ENCODE measurements at regions not wholly inside any gene's neighbourhood (a gene's known extent, or its start where the extent isn't known, plus 50 kb on each side); places are given as distances from the start of the nearest gene placed in this dataset.
"Not testable (repeated sequence)": the region's sequence is repeated elsewhere in the genome, so short reads cannot be mapped to it uniquely, and the experiment has no call there.

GRCh38 chr2:53500181-53500580, 267.4 kb upstream of the CHAC2 start:
- no peak overlapping the region for H3K4me3 ChIP-seq (ENCODE audit: low read length)
- H3K36me3 ChIP-seq (ENCODE audit: control insufficient read depth, insufficient read depth, low read length), result no peaks in the 10 kb centered on the region
- no CpG with 5 or more reads among the region's 4 CpGs for WGBS (ENCODE audit: insufficient coverage)
- DNase-seq, result no peak
- H3K27ac ChIP-seq (ENCODE audit: low read length), result no peak overlapping the region
- H3K9me3 ChIP-seq (replicated peaks; ENCODE audit: control insufficient read depth, low read depth, low read length), result no peaks in the 10 kb centered on the region
- H3K27me3 ChIP-seq (ENCODE audit: control insufficient read depth, insufficient read depth, low read length), result no peaks in the 10 kb centered on the region
- H3K4me1 ChIP-seq (ENCODE audit: control insufficient read depth, insufficient read depth, low read length), result no peaks in the 10 kb centered on the region

GRCh38 chr2:53498210-53498609, 269.4 kb upstream of the CHAC2 start:
- H3K4me1 ChIP-seq (ENCODE audit: control insufficient read depth, insufficient read depth, low read length), result no peaks in the 10 kb centered on the region
- H3K27me3 ChIP-seq (ENCODE audit: control insufficient read depth, insufficient read depth, low read length), result no peaks in the 10 kb centered on the region
- no peaks in the 10 kb centered on the region for H3K36me3 ChIP-seq (ENCODE audit: control insufficient read depth, insufficient read depth, low read length)
- no peak overlapping the region for H3K27ac ChIP-seq (ENCODE audit: low read length)
- no peak for DNase-seq
- H3K4me3 ChIP-seq (ENCODE audit: low read length), result no peak overlapping the region
- H3K9me3 ChIP-seq (replicated peaks; ENCODE audit: control insufficient read depth, low read depth, low read length), result no peaks in the 10 kb centered on the region
- WGBS (ENCODE audit: insufficient coverage), result no CpG with 5 or more reads among the region's 1 CpG

- Histone ChIP-seq H3K9me3 (replicated peaks; ENCODE audit: control insufficient read depth, low read depth, low read length) (no peaks in the 10 kb centered on the region), H3K4me1 (ENCODE audit: control insufficient read depth, insufficient read depth, low read length) (no peaks in the 10 kb centered on the region), H3K36me3 (ENCODE audit: control insufficient read depth, insufficient read depth, low read length) (no peaks in the 10 kb centered on the region), H3K4me3 (ENCODE audit: low read length) (no peak overlapping the region), H3K27me3 (ENCODE audit: control insufficient read depth, insufficient read depth, low read length) (no peaks in the 10 kb centered on the region), H3K27ac (ENCODE audit: low read length) (no peak overlapping the region)
- WGBS (ENCODE audit: insufficient coverage), result 67% methylated on average over 1 of the region's 1 CpG
- no peak for DNase-seq
Measured at GRCh38 chr2:53497020-53497419, 270.6 kb upstream of the CHAC2 start.

GRCh38 chr2:53493210-53493609, 274.4 kb upstream of the CHAC2 start:
- no peaks in the 10 kb centered on the region for H3K4me1 ChIP-seq (ENCODE audit: control insufficient read depth, insufficient read depth, low read length)
- H3K36me3 ChIP-seq (ENCODE audit: control insufficient read depth, insufficient read depth, low read length), result no peaks in the 10 kb centered on the region
- no peaks in the 10 kb centered on the region for H3K9me3 ChIP-seq (replicated peaks; ENCODE audit: control insufficient read depth, low read depth, low read length)
- no peak for DNase-seq
- H3K27me3 ChIP-seq (ENCODE audit: control insufficient read depth, insufficient read depth, low read length), result no peaks in the 10 kb centered on the region
- H3K4me3 ChIP-seq (ENCODE audit: low read length), result no peak overlapping the region
- no peak overlapping the region for H3K27ac ChIP-seq (ENCODE audit: low read length)

GRCh38 chr2:53490659-53491058, 276.9 kb upstream of the CHAC2 start:
- no peaks in the 10 kb centered on the region for H3K27me3 ChIP-seq (ENCODE audit: control insufficient read depth, insufficient read depth, low read length)
- peak; percentile 46 for DNase-seq
- no peaks in the 10 kb centered on the region for H3K36me3 ChIP-seq (ENCODE audit: control insufficient read depth, insufficient read depth, low read length)
- WGBS (ENCODE audit: insufficient coverage), result 17% methylated on average over 2 of the region's 5 CpGs
- H3K9me3 ChIP-seq (replicated peaks; ENCODE audit: control insufficient read depth, low read depth, low read length), result no peaks in the 10 kb centered on the region
- H3K27ac ChIP-seq (ENCODE audit: low read length), result no peak overlapping the region
- no peaks in the 10 kb centered on the region for H3K4me1 ChIP-seq (ENCODE audit: control insufficient read depth, insufficient read depth, low read length)
- no peak overlapping the region for H3K4me3 ChIP-seq (ENCODE audit: low read length)

GRCh38 chr2:53486185-53486899, 281.3 kb upstream of the CHAC2 start:
- H3K4me1 ChIP-seq (ENCODE audit: control insufficient read depth, insufficient read depth, low read length); H3K4me3 ChIP-seq (ENCODE audit: low read length); H3K36me3 ChIP-seq (ENCODE audit: control insufficient read depth, insufficient read depth, low read length); DNase-seq; H3K27ac ChIP-seq (ENCODE audit: low read length); H3K27me3 ChIP-seq (ENCODE audit: control insufficient read depth, insufficient read depth, low read length); H3K9me3 ChIP-seq (replicated peaks; ENCODE audit: control insufficient read depth, low read depth, low read length): not testable (repeated sequence)
- WGBS (ENCODE audit: insufficient coverage), result 93% methylated on average over 14 of the region's 15 CpGs

- Histone ChIP-seq H3K27ac (ENCODE audit: low read length) (no peak overlapping the region), H3K9me3 (replicated peaks; ENCODE audit: control insufficient read depth, low read depth, low read length) (no peaks in the 10 kb centered on the region), H3K4me3 (ENCODE audit: low read length) (no peak overlapping the region), H3K27me3 (ENCODE audit: control insufficient read depth, insufficient read depth, low read length) (no peaks in the 10 kb centered on the region), H3K36me3 (ENCODE audit: control insufficient read depth, insufficient read depth, low read length) (no peaks in the 10 kb centered on the region), H3K4me1 (ENCODE audit: control insufficient read depth, insufficient read depth, low read length) (no peaks in the 10 kb centered on the region)
- WGBS (ENCODE audit: insufficient coverage), result no CpG with 5 or more reads among the region's 3 CpGs
- peak; percentile 30 for DNase-seq
Measured at GRCh38 chr2:53485021-53485728, 282.4 kb upstream of the CHAC2 start.

GRCh38 chr2:53484531-53484930, 283.1 kb upstream of the CHAC2 start:
- no peaks in the 10 kb centered on the region for H3K36me3 ChIP-seq (ENCODE audit: control insufficient read depth, insufficient read depth, low read length)
- DNase-seq, result no peak
- 63% methylated on average over 1 of the region's 4 CpGs for WGBS (ENCODE audit: insufficient coverage)

GRCh38 chr2:53477517-53477916, 290.1 kb upstream of the CHAC2 start:
- no peak overlapping the region for H3K4me3 ChIP-seq (ENCODE audit: low read length)
- no peak for DNase-seq
- H3K27me3 ChIP-seq (ENCODE audit: control insufficient read depth, insufficient read depth, low read length), result no peaks in the 10 kb centered on the region
- WGBS (ENCODE audit: insufficient coverage), result no CpG with 5 or more reads among the region's 1 CpG
- H3K9me3 ChIP-seq (replicated peaks; ENCODE audit: control insufficient read depth, low read depth, low read length), result no peaks in the 10 kb centered on the region
- H3K36me3 ChIP-seq (ENCODE audit: control insufficient read depth, insufficient read depth, low read length), result no peaks in the 10 kb centered on the region
- H3K27ac ChIP-seq (ENCODE audit: low read length), result no peak overlapping the region
- no peaks in the 10 kb centered on the region for H3K4me1 ChIP-seq (ENCODE audit: control insufficient read depth, insufficient read depth, low read length)

More at GRCh38 chr2:53484531-53484930, 283.1 kb upstream of the CHAC2 start:
- no peak overlapping the region for H3K27ac ChIP-seq (ENCODE audit: low read length)
- no peaks in the 10 kb centered on the region for H3K9me3 ChIP-seq (replicated peaks; ENCODE audit: control insufficient read depth, low read depth, low read length)
- no peaks in the 10 kb centered on the region for H3K27me3 ChIP-seq (ENCODE audit: control insufficient read depth, insufficient read depth, low read length)
- H3K4me1 ChIP-seq (ENCODE audit: control insufficient read depth, insufficient read depth, low read length), result no peaks in the 10 kb centered on the region
- H3K4me3 ChIP-seq (ENCODE audit: low read length), result no peak overlapping the region

GRCh38 chr2:53476834-53477233, 290.8 kb upstream of the CHAC2 start:
- Histone ChIP-seq H3K27ac (ENCODE audit: low read length) (no peak overlapping the region), H3K9me3 (replicated peaks; ENCODE audit: control insufficient read depth, low read depth, low read length) (no peaks in the 10 kb centered on the region), H3K36me3 (ENCODE audit: control insufficient read depth, insufficient read depth, low read length) (no peaks in the 10 kb centered on the region), H3K4me3 (ENCODE audit: low read length) (no peak overlapping the region), H3K4me1 (ENCODE audit: control insufficient read depth, insufficient read depth, low read length) (no peaks in the 10 kb centered on the region), H3K27me3 (ENCODE audit: control insufficient read depth, insufficient read depth, low read length) (no peaks in the 10 kb centered on the region)
- no peak for DNase-seq
- 100% methylated on average over 1 of the region's 6 CpGs for WGBS (ENCODE audit: insufficient coverage)

Data from muscle of leg (tissue), 3 donors.